Endodermal cell (in vitro differentiated cells): ENCODE measurements at regions not wholly inside any gene's neighbourhood (a gene's known extent, or its start where the extent isn't known, plus 50 kb on each side); places are given as distances from the start of the nearest gene placed in this dataset.
"Not testable (repeated sequence)": the region's sequence is repeated elsewhere in the genome, so short reads cannot be mapped to it uniquely, and the experiment has no call there.

ENCODE experiments used
- DNase-seq: peaks from one replicate; pipeline ENCODE4 v3.0.0-alpha.2; 2017
- H3K27ac ChIP-seq: 2 replicates; pipeline ENCODE4 v1.5.1; 2013; ENCODE audit warnings: mild to moderate bottlenecking, low read depth, low read length, moderate library complexity
- H3K27me3 ChIP-seq: 2 replicates; pipeline ENCODE4 v1.6.1; 2013; ENCODE audit warnings: mild to moderate bottlenecking, low read length, moderate library complexity; ENCODE audit not compliant: insufficient read depth, control insufficient read depth, poor library complexity, severe bottlenecking
- H3K36me3 ChIP-seq: 2 replicates; pipeline ENCODE4 v1.7.0; 2013; ENCODE audit warnings: mild to moderate bottlenecking, low read length, moderate library complexity; ENCODE audit not compliant: control insufficient read depth, insufficient read depth
- H3K4me1 ChIP-seq: one replicate; pipeline ENCODE4 v1.7.0; 2013; ENCODE audit warnings: low read length; ENCODE audit not compliant: control insufficient read depth, insufficient read depth
- H3K4me3 ChIP-seq: 2 replicates; pipeline ENCODE4 v1.5.1; 2013; ENCODE audit warnings: mild to moderate bottlenecking, low read length, moderate library complexity
- H3K9ac ChIP-seq: 2 replicates; pipeline ENCODE4 v1.6.1; 2013; ENCODE audit warnings: mild to moderate bottlenecking, low read length, moderate library complexity; ENCODE audit not compliant: poor library complexity, severe bottlenecking; ENCODE audit errors: extremely low read depth
- H3K9me3 ChIP-seq: 2 replicates; pipeline ENCODE4 v1.6.1; 2013; ENCODE audit warnings: mild to moderate bottlenecking, low read length, moderate library complexity; ENCODE audit not compliant: control insufficient read depth
- H3K27ac Mint-ChIP-seq: 2 replicates; pipeline ENCODE4 v1.8.0; 2020; ENCODE audit warnings: mixed read lengths
- H3K27me3 Mint-ChIP-seq: 2 replicates; pipeline ENCODE4 v1.8.0; 2021; ENCODE audit warnings: mild to moderate bottlenecking, mixed read lengths; ENCODE audit not compliant: insufficient read depth
- H3K36me3 Mint-ChIP-seq: 2 replicates; pipeline ENCODE4 v1.8.0; 2020; ENCODE audit warnings: low read depth, mixed read lengths
- H3K4me1 Mint-ChIP-seq: 2 replicates; pipeline ENCODE4 v1.8.0; 2020; ENCODE audit warnings: mixed read lengths
- H3K4me3 Mint-ChIP-seq: 2 replicates; pipeline ENCODE4 v1.8.0; 2020; ENCODE audit warnings: mild to moderate bottlenecking, moderate library complexity, mixed read lengths
- H3K9me3 Mint-ChIP-seq: 2 replicates; pipeline ENCODE4 v1.8.0; 2020; ENCODE audit warnings: mild to moderate bottlenecking, mixed read lengths
- WGBS, 2 experiments: methylation state at CpG; one replicate each; pipeline versions ENCODE4 v1.1.5 to v1.1.7; 2013; ENCODE audit warnings: missing lambda C conversion rate in 2 of 2, mixed read lengths in 1 of 2; ENCODE audit not compliant: insufficient coverage in 1 of 2, insufficient read length in 1 of 2; 5-methylcytosine and 5-hydroxymethylcytosine counted together
- TF ChIP-seq, protein P1 (sequence below): fragments of 200-600 bp; sonication (generic); conservative IDR thresholded peaks from 2 replicates; pipeline ENCODE4 v1.5.0; 2021; ENCODE audit warnings: antibody characterized with exemption, mild to moderate bottlenecking

DNA sequence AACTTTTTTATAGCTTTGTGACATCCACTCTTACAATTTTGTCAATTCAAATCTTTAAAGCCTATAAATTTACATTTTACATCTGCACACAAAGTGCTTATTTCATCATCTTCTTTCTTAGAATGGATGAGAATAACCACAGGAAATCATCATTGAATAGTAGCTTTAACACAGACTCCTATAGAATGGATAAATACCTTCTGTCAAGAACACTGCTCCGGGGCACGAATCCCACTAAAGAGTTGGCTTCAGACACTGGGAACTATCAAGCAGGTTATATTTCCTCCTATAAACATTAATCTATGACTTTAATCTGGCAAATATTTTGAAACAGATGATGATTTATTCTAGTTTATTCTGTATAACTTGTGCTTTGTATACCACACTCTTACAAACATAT, 269.7 kb upstream of the TPK1 start:
- Histone ChIP-seq H3K27me3 (no peaks in the 10 kb centered on the region), H3K4me3 (no peak overlapping the region), H3K4me1 (no peaks in the 10 kb centered on the region), H3K9me3 (no peaks in the 10 kb centered on the region), H3K36me3 (no peaks in the 10 kb centered on the region), H3K9ac (no peak overlapping the region), H3K27ac (no peak overlapping the region)
- H3K4me1 Mint-ChIP-seq = peaks cover 7% of the 10 kb centered on the region
- no peaks in the 10 kb centered on the region for H3K27me3 Mint-ChIP-seq
- WGBS, 2 experiments = 68% methylated on average over 2 of the region's 2 CpGs; no CpG with 5 or more reads in 1 of the 2 experiments
- TF ChIP-seq, protein P1, sequence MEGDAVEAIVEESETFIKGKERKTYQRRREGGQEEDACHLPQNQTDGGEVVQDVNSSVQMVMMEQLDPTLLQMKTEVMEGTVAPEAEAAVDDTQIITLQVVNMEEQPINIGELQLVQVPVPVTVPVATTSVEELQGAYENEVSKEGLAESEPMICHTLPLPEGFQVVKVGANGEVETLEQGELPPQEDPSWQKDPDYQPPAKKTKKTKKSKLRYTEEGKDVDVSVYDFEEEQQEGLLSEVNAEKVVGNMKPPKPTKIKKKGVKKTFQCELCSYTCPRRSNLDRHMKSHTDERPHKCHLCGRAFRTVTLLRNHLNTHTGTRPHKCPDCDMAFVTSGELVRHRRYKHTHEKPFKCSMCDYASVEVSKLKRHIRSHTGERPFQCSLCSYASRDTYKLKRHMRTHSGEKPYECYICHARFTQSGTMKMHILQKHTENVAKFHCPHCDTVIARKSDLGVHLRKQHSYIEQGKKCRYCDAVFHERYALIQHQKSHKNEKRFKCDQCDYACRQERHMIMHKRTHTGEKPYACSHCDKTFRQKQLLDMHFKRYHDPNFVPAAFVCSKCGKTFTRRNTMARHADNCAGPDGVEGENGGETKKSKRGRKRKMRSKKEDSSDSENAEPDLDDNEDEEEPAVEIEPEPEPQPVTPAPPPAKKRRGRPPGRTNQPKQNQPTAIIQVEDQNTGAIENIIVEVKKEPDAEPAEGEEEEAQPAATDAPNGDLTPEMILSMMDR = no peak
- H3K9me3 Mint-ChIP-seq = peaks cover 2% of the 10 kb centered on the region
- no peak overlapping the region for H3K27ac Mint-ChIP-seq
- DNase-seq = no peak
- H3K4me3 Mint-ChIP-seq = no peak overlapping the region
- H3K36me3 Mint-ChIP-seq = no peaks in the 10 kb centered on the region

DNA sequence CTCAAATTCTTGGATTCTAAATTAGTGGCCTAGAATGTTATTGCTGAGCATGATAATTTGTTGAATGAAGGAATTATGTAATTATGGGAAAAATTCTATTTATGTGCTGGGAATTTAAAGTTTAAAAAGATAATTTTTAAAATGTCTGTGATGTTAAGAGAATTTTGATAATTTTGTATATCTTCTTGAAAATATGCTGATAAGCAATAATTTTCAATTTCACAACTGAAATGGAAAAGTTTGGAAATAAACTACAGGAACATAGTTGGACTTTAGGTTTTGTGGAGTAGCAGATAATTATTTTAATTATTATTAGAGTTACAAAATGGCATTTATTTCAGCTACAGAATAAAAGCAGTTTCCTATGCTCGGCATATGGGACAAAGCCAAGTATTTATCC, 268.5 kb upstream of the TPK1 start:
- H3K4me3 Mint-ChIP-seq = no peak overlapping the region

DNA sequence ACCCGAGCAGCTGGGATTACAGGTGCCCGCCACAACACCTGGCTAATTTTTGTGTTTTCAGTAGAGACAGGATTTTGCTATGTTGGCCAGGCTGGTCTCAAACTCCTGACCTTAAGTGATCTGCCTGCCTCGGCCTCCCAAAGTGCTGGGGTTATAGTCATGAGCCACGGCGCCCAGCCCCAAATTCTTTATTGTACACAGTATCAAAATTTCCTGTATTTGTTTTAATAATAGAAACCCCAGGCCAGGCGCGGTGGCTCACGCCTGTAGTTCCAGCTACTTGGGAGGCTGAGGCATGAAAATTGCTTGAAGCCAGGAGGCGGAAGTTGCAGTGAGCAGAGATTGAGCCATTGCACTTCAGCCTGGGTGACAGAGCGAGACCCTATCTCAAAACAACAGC, 266.3 kb upstream of the TPK1 start:
- H3K36me3 Mint-ChIP-seq, H3K4me1 ChIP-seq, H3K4me3 ChIP-seq, H3K4me3 Mint-ChIP-seq, H3K9me3 Mint-ChIP-seq, H3K9me3 ChIP-seq, DNase-seq, H3K27me3 Mint-ChIP-seq, H3K36me3 ChIP-seq, H3K27ac ChIP-seq, H3K27ac Mint-ChIP-seq, H3K9ac ChIP-seq, H3K4me1 Mint-ChIP-seq, H3K27me3 ChIP-seq: not testable (repeated sequence)
- WGBS, 2 experiments = 91 to 100% methylated on average over 2 to 10 of the region's 10 CpGs

More for the DNA sequence above, 268.5 kb upstream of the TPK1 start:
- Histone ChIP-seq H3K9me3 (no peaks in the 10 kb centered on the region), H3K4me1 (no peaks in the 10 kb centered on the region), H3K4me3 (no peak overlapping the region), H3K27me3 (no peaks in the 10 kb centered on the region), H3K27ac (no peak overlapping the region), H3K9ac (no peak overlapping the region), H3K36me3 (no peaks in the 10 kb centered on the region)
- no peaks in the 10 kb centered on the region for H3K27me3 Mint-ChIP-seq
- no peaks in the 10 kb centered on the region for H3K9me3 Mint-ChIP-seq
- WGBS, 2 experiments = 91% methylated on average over 1 of the region's 1 CpG; no CpG with 5 or more reads in 1 of the 2 experiments
- peaks cover 7% of the 10 kb centered on the region for H3K4me1 Mint-ChIP-seq
- TF ChIP-seq, protein P1 = no peak
- no peak overlapping the region for H3K27ac Mint-ChIP-seq
- no peak for DNase-seq
- no peaks in the 10 kb centered on the region for H3K36me3 Mint-ChIP-seq

DNA sequence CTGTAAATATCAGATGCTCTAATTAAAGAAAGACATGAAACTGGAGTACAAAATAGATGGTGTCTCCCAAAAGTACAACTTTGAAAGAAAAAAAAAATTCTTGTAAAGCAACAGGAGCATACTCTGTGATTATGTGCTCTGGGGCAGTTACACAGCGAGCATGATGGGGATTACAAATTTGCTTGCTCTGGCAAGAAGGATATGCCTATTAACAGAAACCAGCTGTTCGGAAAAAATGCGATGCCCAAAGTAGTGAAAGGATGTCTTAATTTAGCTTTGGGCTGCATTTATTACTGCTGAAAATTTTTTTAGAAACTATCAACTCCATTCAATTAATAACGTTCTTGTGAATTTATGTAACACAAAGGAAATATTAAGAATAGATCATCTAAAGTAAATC, 256.9 kb upstream of the TPK1 start:
- DNase-seq = no peak
- TF ChIP-seq, protein P1 = no peak
- H3K4me3 ChIP-seq = no peak overlapping the region
- no peaks in the 10 kb centered on the region for H3K9me3 ChIP-seq
- H3K36me3 ChIP-seq = no peaks in the 10 kb centered on the region
- H3K4me1 ChIP-seq = peaks cover 2% of the 10 kb centered on the region
- H3K9ac ChIP-seq = no peak overlapping the region
- H3K27ac ChIP-seq = no peak overlapping the region
- H3K36me3 Mint-ChIP-seq = no peaks in the 10 kb centered on the region
- no peaks in the 10 kb centered on the region for H3K27me3 ChIP-seq
- no peak overlapping the region for H3K27ac Mint-ChIP-seq
- no peak overlapping the region for H3K4me3 Mint-ChIP-seq
- H3K9me3 Mint-ChIP-seq = no peaks in the 10 kb centered on the region
- WGBS, 2 experiments = 93 to 100% methylated on average over 1 to 3 of the region's 4 CpGs
- peaks cover 7% of the 10 kb centered on the region for H3K4me1 Mint-ChIP-seq
- H3K27me3 Mint-ChIP-seq = no peaks in the 10 kb centered on the region
